NCI-H2029 (cell line): ENCODE measurements at regions not wholly inside any gene's neighbourhood (a gene's known extent, or its start where the extent isn't known, plus 50 kb on each side); places are given as distances from the start of the nearest gene placed in this dataset.
"Not testable (repeated sequence)": the region's sequence is repeated elsewhere in the genome, so short reads cannot be mapped to it uniquely, and the experiment has no call there.

ENCODE experiments used
- DNase-seq: peaks from one replicate; lab custom pipeline; 2025; lab: John Stamatoyannopoulos, UW

DNA sequence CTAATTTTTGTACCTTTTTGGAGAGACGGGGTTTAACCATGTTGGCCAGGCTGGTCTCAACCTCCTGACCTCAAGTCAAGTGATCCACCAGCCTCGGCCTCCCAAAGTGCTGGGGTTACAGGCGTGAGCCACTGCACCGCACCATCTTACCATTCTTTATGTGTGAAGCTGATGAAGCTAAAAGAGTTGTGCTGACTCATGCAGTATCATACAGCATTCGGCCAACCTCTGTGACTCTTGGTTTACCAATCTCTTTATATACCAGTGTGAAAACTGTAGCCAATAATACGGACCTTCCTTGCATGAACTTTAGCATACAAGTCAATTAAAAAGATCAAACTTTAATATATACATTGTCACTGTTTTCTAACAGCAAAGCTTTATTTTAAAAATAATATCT, 878.2 kb upstream of the MBL2 start:
- no peak for DNase-seq

- not testable (repeated sequence) for DNase-seq
Observed at GRCh38 chr10:53647221-53647620, 874.6 kb upstream of the MBL2 start.

- no peak for DNase-seq
Observed at GRCh38 chr10:53646525-53646924, 873.9 kb upstream of the MBL2 start.

DNA sequence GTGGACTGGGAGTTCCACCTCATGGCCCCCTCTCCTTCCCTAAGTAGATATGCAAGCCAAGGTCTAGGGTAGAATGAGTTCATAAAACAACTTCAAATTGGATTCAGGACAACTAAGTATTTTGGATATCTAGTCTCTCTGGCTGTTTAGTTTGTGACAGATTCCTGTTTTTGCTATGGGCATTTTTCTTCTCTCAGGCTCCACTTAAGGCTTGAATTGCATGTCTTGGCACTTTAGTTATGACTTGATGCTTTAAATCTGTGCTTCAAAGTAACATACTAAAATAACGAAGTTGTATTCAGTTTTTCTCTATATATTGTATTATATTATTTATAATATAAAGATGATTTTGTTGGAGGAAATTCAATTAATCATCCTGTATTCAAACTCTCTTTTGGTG, 873.4 kb upstream of the MBL2 start:
- DNase-seq = no peak

DNA sequence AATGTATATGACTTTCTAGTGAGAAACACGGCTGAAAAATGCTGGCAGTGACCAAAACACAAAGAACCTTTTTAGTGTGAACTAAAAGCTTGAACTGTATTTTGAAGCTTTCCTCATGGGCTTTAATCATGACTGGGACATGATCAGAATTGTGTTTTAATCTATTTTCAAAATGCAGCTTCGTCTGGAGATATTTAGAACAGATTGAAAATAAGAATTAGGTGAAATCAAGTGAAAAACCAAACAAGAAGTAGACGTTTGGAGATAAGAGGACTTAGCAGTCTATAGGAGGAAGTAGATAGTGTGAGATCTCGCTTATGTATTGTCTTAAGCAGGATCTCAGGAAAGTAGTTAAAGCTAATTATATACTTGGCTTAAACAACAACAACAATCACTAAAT, 865.4 kb upstream of the MBL2 start:
- DNase-seq = no peak

DNA sequence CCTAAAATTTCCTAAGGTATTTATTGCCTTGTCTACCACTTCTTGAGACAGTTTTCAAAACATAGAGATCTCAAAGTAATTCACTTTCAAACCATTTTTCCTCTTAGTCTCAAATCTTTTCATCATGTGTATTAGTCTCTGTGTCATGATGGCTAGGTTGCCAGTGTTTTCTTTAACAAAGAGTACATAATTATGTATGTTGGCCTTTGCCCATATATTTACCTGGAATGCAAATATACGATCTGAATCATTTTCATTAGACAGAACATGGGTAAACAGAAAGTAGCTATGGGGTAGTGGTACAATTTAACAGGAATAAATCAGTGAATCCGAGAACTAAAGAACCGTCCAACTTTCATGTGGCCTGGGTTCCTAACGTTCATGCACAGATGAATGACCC, 852.1 kb upstream of the MBL2 start:
- no peak for DNase-seq

DNA sequence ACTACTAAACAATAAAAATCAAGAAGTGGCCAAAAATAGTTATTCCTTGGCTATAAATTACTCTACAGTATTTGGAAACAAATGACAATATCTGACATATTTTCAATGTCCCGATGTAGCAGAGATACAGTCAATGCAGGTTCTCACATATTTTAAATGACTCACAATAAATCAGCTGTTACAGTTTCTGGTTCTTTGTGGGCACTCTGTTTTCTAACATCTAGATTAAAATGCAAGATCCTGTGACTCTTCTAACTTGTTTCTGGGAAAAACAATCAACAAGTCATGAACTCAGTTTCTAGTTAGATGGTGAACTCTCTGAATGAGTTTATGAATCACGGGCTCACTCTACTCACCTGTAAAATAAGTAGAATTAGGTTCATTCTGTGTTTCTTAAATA, 849.6 kb upstream of the MBL2 start:
- DNase-seq = no peak

GRCh38 chr10:53619671-53620070, 847.1 kb upstream of the MBL2 start:
- no peak for DNase-seq

- DNase-seq = no peak
Observed at GRCh38 chr10:53607691-53608090, 835.1 kb upstream of the MBL2 start.

DNA sequence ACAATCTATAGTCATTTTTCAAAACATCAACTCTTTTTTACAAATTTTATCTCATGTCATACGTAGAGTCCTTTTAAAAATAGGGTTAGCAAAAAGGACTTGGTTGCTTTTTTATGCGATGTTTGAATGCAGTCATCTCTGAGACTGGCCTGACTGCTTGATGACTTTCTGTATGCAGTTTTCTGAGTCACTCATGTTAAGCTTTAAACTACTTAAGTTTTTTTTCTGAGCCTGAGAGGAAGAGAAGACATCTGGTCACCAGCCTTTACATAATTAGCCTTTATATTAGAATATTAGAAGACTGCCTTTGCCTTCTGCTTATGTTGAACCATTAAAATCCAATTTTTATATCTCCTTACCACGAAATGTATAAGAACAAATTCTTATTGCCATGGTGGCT, 834.4 kb upstream of the MBL2 start:
- DNase-seq = no peak

DNA sequence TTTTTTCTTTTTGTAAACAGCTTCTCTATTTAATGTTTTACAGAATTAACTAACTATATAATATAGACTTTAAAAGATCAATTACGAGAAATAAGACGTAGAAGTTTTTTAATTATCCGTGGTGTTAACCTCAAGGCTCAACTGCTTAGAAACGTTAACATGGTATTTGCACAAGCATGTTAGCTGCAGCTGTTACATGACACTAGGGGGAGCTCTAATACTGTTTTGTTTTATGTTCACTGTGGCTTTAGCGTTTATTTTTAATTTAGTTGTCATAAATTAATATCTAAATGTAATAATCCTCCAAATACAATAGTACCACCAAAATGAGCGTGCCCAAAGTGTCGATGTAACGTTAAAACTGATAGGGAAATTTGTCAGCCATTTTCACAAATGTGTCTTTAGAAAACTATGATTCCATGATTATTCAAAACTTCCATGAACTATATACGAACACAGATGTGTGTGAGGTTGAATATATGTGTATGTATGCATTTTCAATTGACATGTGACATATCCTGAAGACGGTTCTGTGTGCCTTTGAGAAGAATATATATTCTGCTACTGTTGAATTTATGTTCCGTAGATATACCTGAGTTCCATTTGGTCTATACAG, 828.8 kb upstream of the MBL2 start:
- DNase-seq = peak; percentile 2

DNA sequence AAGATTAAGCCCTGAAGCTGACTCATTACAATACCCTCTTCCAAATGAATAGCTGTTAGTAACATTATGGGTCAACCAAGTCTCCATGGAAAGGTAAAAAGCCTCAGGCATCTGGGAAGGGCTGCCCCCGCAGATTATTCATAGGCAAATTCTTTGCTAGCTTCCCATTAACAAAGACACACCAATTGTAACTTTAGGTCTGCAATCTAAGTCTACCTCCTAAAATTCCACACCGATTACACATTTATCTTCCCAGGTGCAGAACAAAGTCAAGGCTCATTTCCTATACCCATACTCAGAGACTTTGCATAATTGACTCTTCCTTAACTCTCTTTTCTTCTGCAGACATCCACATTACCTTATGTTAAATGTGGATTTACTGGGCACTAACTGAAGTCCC, 826.3 kb upstream of the MBL2 start:
- DNase-seq = no peak

DNA sequence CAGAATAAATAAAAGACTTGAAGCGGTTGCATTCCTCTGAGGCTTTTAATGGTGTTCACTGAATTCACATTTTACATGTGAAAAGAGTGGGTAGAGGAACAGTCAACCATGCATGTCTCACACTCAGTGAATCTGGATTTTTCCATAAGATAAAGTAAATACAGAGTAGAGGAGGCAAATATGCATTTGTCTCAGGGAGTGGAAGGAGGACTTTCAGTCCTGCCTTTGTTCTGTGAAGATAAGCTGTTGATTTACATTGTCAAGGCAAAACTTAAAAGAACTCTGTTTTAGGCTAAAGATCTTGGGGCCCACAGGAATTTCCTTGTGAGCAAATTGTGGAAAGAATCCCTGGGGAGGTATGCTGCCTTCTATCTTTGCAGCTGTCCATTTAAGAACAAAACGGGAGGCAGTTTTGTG, 825.3 kb upstream of the MBL2 start:
- DNase-seq = no peak

DNA sequence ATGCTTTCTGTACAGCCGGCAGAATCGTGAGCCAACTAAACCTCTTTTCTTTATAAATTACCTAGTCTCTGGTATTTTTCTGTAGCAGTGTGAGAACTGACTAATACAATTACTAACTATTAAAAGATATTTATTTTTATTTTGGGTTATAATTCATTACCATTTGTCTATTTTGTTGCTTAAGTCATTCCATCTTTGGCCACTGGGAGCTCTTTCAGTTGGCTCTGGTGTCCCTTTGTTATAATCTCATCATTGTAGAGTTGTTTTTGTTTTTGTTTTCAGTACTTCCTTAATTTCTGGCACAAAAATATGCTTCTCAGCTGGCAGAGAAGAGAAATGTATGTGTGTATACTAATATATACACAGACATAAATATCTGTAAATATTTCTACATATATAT, 807.9 kb upstream of the MBL2 start:
- DNase-seq = no peak

- no peak for DNase-seq
Observed at GRCh38 chr10:53579773-53580172, 807.2 kb upstream of the MBL2 start.

DNA sequence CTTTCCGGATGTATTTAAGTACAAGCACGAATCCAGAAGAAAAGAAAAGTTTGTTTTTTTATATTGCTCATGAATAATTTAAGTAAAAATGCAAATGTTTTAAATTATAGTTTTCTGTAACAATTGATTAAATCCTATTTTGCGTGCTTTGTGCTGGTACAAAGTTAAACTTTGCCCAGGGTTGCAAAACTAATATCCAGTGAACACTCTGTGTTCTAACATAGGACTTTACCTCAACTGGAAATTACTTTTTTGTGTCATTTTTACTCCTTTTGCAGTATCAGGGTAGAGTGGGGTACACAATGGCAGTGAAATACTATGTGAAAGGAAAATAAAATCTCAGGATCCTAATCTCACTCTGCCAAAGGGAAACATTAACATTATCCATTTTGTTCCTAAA, 801.4 kb upstream of the MBL2 start:
- DNase-seq = no peak

- DNase-seq = no peak
Observed at GRCh38 chr10:53573498-53573897, 800.9 kb upstream of the MBL2 start.

DNA sequence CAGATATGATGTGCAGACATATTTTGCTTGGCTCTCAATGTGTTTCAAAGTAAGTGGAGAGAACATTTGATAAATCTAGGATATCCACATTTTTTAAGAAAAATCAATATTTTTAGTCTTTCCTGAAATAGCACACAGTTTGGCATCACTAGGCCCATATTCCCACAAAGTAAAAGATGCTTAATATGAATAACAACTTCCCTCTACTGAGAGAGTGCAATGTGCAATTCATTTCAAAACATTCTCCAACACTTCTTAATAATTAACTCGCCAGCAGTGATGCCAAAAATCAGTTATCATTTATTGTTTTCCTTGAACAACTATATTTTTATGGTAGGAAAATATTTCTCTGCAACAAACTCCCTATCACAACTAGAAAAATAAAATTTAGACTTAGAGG, 800.2 kb upstream of the MBL2 start:
- no peak for DNase-seq

DNA sequence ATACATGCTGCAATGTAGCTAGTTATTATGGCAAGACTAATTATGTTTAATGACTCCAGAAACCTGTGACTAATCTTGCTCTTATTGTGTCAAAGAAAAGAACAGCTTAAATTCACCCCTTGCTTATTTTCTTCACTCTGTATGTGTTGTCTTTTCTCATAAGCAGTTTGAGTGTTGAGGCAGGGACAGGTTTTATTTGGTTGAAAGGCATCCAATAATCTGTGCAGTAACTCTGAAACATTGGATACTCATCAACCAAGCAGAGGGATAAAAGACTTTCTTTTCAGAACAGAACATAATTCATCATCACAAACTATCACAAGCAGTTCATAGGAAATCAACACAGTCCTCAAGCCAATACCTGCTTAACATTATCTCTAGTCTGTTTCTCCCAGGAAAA, 797.6 kb upstream of the MBL2 start:
- no peak for DNase-seq

GRCh38 chr10:53569455-53569854, 796.9 kb upstream of the MBL2 start:
- DNase-seq = no peak

GRCh38 chr10:53548664-53549063, 776.1 kb upstream of the MBL2 start:
- DNase-seq = no peak

- no peak for DNase-seq
Observed at GRCh38 chr10:53547364-53547763, 774.8 kb upstream of the MBL2 start.

DNA sequence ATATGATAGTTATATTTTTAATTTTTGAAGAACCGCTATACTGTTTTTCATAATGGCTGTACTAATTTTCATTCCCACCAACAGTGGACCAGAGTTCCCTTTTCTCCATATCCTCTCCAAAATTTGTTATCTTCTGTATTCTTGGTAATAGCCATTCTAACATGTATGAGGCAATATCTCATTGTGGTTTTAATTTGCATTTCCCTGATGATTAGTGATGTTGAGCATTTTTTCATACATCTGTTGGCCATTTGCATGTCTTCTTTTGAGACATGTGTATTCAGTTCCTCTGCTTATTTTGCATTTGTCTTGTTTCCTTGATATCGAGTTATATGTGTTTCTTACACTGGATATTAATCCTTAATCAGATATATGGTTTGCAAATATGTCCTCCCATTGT, 770.8 kb upstream of the MBL2 start:
- DNase-seq = no peak

DNA sequence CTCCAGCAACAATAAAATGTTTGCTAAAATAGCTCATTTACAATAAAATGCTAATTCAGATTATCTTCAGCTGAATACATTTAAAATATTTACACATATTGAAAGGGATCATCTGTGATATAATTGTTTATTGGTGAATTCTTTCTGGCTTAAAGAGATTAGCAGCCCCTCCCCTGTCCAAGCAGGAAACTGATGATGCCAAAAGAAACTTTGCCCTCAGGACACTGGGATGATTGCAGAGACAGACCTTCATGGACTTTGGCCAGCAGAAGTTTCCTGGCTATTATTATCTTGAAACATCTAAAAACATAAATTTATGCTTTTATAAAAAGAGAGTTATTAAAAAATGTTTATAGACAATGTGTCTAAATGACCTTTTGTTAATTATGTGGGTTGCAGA, 764.9 kb upstream of the MBL2 start:
- DNase-seq = no peak

- no peak for DNase-seq
Observed at GRCh38 chr10:53536322-53536721, 763.7 kb upstream of the MBL2 start.
